Psoas muscle (tissue), 7 donors: ENCODE measurements at regions not wholly inside any gene's neighbourhood (a gene's known extent, or its start where the extent isn't known, plus 50 kb on each side); places are given as distances from the start of the nearest gene placed in this dataset.

Experiments
- ATAC-seq, 4 donors: fragments of 200-7000 bp; cut with Tn5 transposase; one replicate each; pipeline ENCODE4 v1.9.1; 2020; ENCODE audit warnings: moderate library complexity in 3 of 4, mild to moderate bottlenecking in 2 of 4
- DNase-seq, 2 donors: peaks; one replicate each; pipeline ENCODE4 v3.0.0-alpha.2; 2020
- H3K27ac ChIP-seq: fragments of 200-600 bp; one replicate; pipeline ENCODE4 v1.8.0; 2022
- H3K27me3 ChIP-seq, 3 donors: fragments of 200-600 bp in 1 of 3; one replicate each; pipeline versions ENCODE4 v1.6.1 to v1.8.0; 2013 to 2022; ENCODE audit warnings: low read length in 2 of 3, mild to moderate bottlenecking in 2 of 3, moderate library complexity in 1 of 3; ENCODE audit not compliant: insufficient read depth in 3 of 3
- H3K36me3 ChIP-seq, 2 donors: fragments of 200-600 bp in 1 of 2; one replicate each; pipeline versions ENCODE4 v1.6.1 to v1.8.0; 2013 to 2022; ENCODE audit warnings: low read depth in 1 of 2, mild to moderate bottlenecking in 1 of 2, moderate library complexity in 1 of 2; ENCODE audit not compliant: insufficient read depth in 1 of 2
- H3K4me1 ChIP-seq: fragments of 200-600 bp; one replicate; pipeline ENCODE4 v1.8.0; 2022
- H3K4me3 ChIP-seq: fragments of 200-600 bp; one replicate; pipeline ENCODE4 v1.8.0; 2022; ENCODE audit warnings: mild to moderate bottlenecking
- H3K9me3 ChIP-seq: fragments of 200-600 bp; one replicate; pipeline ENCODE4 v1.8.0; 2022
- CTCF ChIP-seq: fragments of 200-600 bp; IDR thresholded peaks from one replicate; pipeline ENCODE4 v1.8.0; 2022; ENCODE audit warnings: antibody characterized with exemption
- WGBS, 3 donors: extraction: QIAGEN DNeasy Blood & Tissue Kit; methylation state at CpG; one replicate each; pipeline versions ENCODE4 v1.1.6 to v1.1.7; 2013; 5-methylcytosine and 5-hydroxymethylcytosine counted together
- intact Hi-C, 2 donors: fragments of 100-400 bp; cut with DNase I; formaldehyde crosslinking; loops; one replicate each; pipeline versions ENCODE4 v1.11.0 to v1.14.2; 2022
- donor health status: healthy with polysubstance abuse.
- donor health status: DM: no; HTN: no; CAD: no; lungs with moderate emphysema.
- donor health status: Bipolar disorder and iron deficiency.
- donor health status: healthy.
- donor health status: DM: yes; HTN: yes; CAD: no.
- donor health status: DM: no; HTN: no; CAD: no.
- donor health status: DM: yes; HTN: yes; CAD: no.

GRCh38 chr2:156031121-156031520, 301.4 kb downstream of the NR4A2 start:
- intact Hi-C loops = no loop called here
- no peak overlapping the region for H3K4me3 ChIP-seq
- H3K27ac ChIP-seq = no peak overlapping the region
- DNase-seq (no peak), ATAC-seq (no peak)
- no peak for TF ChIP-seq CTCF
- no peaks in the 10 kb centered on the region for H3K27me3 ChIP-seq
- no peaks in the 10 kb centered on the region for H3K9me3 ChIP-seq
- no peaks in the 10 kb centered on the region for H3K4me1 ChIP-seq
- no peaks in the 10 kb centered on the region for H3K36me3 ChIP-seq
- WGBS, 3 donors = 89 to 94% (median 91%) methylated on average over 3 of the region's 3 CpGs

GRCh38 chr2:156023229-156023869, 309.2 kb downstream of the NR4A2 start:
- intact Hi-C loops = no loop called here
- Histone ChIP-seq H3K27ac (no peak overlapping the region), H3K9me3 (no peaks in the 10 kb centered on the region), H3K27me3 (no peaks in the 10 kb centered on the region), H3K36me3 (no peaks in the 10 kb centered on the region), H3K4me1 (no peaks in the 10 kb centered on the region), H3K4me3 (no peak overlapping the region)
- TF ChIP-seq CTCF = no peak
- ATAC-seq (no peak), DNase-seq (no peak)
- 82 to 87% (median 83%) methylated on average over 2 of the region's 2 CpGs for WGBS, 3 donors

GRCh38 chr2:156021146-156022040, 311.1 kb downstream of the NR4A2 start:
- Histone ChIP-seq H3K9me3 (no peaks in the 10 kb centered on the region), H3K4me1 (no peaks in the 10 kb centered on the region), H3K4me3 (no peak overlapping the region), H3K27ac (no peak overlapping the region), H3K36me3 (no peaks in the 10 kb centered on the region), H3K27me3 (no peaks in the 10 kb centered on the region)
- DNase-seq (no peak), ATAC-seq (no peak)
- intact Hi-C loops = no loop called here
- TF ChIP-seq CTCF = no peak
- WGBS, 3 donors = 53 to 64% (median 62%) methylated on average over 3 of the region's 3 CpGs

GRCh38 chr2:156019341-156019740, 313.2 kb downstream of the NR4A2 start:
- Histone ChIP-seq H3K27me3 (no peaks in the 10 kb centered on the region), H3K27ac (no peak overlapping the region), H3K4me3 (no peak overlapping the region), H3K36me3 (no peaks in the 10 kb centered on the region), H3K4me1 (no peaks in the 10 kb centered on the region), H3K9me3 (no peaks in the 10 kb centered on the region)
- intact Hi-C loops = no loop called here
- TF ChIP-seq CTCF = no peak
- WGBS, 3 donors = 93 to 97% (median 93%) methylated on average over 2 of the region's 2 CpGs
- ATAC-seq (no peak), DNase-seq (no peak)
